ENCODE measurements at regions not wholly inside any gene's neighbourhood (a gene's known extent, or its start where the extent isn't known, plus 50 kb on each side); places are given as distances from the start of the nearest gene placed in this dataset.

DNA sequence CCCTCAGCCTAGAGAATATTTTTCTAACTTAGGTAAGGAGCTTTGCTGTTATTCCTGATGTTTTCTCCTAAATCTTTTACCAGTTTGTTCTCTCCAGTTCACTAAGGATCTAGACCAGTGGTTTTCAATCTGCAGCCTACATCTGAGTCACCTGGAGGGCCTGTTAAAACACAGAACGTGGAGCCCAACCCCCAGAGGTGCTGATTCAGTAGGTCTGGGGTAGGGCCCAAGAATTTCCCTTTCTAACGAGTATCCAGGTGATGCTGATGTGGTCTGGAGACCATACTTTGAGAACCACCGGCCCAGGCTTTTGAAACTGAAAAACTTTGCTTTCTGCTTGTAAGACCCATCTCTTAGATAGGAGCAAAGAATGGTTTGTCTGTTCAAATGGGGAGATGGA is 51.2 kb upstream of the KMT2E start:
- Histone ChIP-seq H3K4me3 (no peak overlapping the region), H3K27me3 (no peaks in the 10 kb centered on the region), H3K4me1 (no peaks in the 10 kb centered on the region), H3K27ac (peak overlapping the region in 1 of 2 donors; percentile 19), H3K36me3 (no peaks in the 10 kb centered on the region), H3K9me3 (no peaks in the 10 kb centered on the region)
- intact Hi-C loops (cut with DNase I; ENCODE audit: low total_unique reads): no loop called here
- no peak for DNase-seq
- no peak for TF ChIP-seq POLR2A (IDR thresholded peaks at IDR 0.05)
- TF ChIP-seq, protein P1, sequence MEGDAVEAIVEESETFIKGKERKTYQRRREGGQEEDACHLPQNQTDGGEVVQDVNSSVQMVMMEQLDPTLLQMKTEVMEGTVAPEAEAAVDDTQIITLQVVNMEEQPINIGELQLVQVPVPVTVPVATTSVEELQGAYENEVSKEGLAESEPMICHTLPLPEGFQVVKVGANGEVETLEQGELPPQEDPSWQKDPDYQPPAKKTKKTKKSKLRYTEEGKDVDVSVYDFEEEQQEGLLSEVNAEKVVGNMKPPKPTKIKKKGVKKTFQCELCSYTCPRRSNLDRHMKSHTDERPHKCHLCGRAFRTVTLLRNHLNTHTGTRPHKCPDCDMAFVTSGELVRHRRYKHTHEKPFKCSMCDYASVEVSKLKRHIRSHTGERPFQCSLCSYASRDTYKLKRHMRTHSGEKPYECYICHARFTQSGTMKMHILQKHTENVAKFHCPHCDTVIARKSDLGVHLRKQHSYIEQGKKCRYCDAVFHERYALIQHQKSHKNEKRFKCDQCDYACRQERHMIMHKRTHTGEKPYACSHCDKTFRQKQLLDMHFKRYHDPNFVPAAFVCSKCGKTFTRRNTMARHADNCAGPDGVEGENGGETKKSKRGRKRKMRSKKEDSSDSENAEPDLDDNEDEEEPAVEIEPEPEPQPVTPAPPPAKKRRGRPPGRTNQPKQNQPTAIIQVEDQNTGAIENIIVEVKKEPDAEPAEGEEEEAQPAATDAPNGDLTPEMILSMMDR (IDR thresholded peaks at IDR 0.05): no peak

- no peak overlapping the region for H3K4me3 ChIP-seq
- TF ChIP-seq, protein P1 (IDR thresholded peaks at IDR 0.05): no peak
- TF ChIP-seq POLR2A (IDR thresholded peaks at IDR 0.05): no peak
- H3K4me1 ChIP-seq: no peaks in the 10 kb centered on the region
- H3K27ac ChIP-seq: peak overlapping the region; percentile 15 to 51
- no peaks in the 10 kb centered on the region for H3K9me3 ChIP-seq
- no peaks in the 10 kb centered on the region for H3K27me3 ChIP-seq
- intact Hi-C loops (cut with DNase I; ENCODE audit: low total_unique reads): no loop called here
- H3K36me3 ChIP-seq: no peaks in the 10 kb centered on the region
- DNase-seq: no peak
These were observed 50.5 kb upstream of the KMT2E start for GRCh38 chr7:104963378-104963990.

DNA sequence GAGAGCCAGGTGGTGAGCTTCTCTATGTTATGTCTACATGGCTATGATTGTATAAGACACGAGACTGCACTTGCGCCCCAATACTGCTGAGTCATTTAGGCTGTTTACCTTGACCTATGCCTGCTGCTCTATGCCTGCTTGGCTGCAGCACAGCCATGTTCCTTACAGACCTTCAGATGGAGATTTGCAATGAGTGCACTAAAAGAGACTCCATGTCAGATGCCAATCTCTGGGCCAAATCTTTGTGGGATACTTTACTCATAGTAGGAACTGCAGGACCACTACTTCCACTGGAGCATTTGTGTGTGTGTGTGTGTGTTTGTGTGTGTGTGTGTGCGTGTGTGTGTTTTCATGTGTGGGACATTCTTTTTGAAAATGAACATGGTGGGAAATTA is 50.0 kb upstream of the KMT2E start:
- Histone ChIP-seq H3K9me3 (no peaks in the 10 kb centered on the region), H3K4me1 (no peaks in the 10 kb centered on the region), H3K27me3 (no peaks in the 10 kb centered on the region), H3K4me3 (no peak overlapping the region), H3K36me3 (no peaks in the 10 kb centered on the region), H3K27ac (peak overlapping the region; percentile 15 to 51)
- intact Hi-C loops (cut with DNase I; ENCODE audit: low total_unique reads): no loop called here
- TF ChIP-seq, protein P1 (IDR thresholded peaks at IDR 0.05): no peak
- no peak for TF ChIP-seq POLR2A (IDR thresholded peaks at IDR 0.05)
- DNase-seq: no peak

Measured in uterus (tissue), 3 donors.